ENCODE measurements at regions not wholly inside any gene's neighbourhood (a gene's known extent, or its start where the extent isn't known, plus 50 kb on each side); places are given as distances from the start of the nearest gene placed in this dataset.
"Not testable (repeated sequence)": the region's sequence is repeated elsewhere in the genome, so short reads cannot be mapped to it uniquely, and the experiment has no call there.

DNA sequence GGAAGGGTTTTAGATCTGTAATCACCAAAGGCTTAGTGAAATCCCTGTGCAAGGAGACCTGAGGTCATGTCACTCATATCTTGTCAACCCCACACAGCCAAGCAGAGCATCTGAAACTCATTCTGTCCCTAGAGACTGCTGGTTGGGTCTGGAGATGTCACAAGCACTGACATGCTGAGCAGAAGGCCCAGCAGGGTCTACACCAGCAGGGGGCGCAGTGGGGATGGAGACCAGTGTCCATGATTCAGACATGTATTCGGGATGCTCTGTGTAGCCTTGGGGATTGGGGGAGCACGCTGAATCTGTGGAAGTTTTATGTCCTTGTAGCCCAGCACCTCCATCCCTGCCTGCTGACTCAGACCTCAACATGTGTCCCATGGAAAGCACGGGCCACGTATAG is 1247.3 kb downstream of the RPIA start:
- DNase-seq (ENCODE audit: low read depth); H3K4me3 ChIP-seq (ENCODE audit: low read depth, low read length): not testable (repeated sequence)
- TF ChIP-seq, protein P1, sequence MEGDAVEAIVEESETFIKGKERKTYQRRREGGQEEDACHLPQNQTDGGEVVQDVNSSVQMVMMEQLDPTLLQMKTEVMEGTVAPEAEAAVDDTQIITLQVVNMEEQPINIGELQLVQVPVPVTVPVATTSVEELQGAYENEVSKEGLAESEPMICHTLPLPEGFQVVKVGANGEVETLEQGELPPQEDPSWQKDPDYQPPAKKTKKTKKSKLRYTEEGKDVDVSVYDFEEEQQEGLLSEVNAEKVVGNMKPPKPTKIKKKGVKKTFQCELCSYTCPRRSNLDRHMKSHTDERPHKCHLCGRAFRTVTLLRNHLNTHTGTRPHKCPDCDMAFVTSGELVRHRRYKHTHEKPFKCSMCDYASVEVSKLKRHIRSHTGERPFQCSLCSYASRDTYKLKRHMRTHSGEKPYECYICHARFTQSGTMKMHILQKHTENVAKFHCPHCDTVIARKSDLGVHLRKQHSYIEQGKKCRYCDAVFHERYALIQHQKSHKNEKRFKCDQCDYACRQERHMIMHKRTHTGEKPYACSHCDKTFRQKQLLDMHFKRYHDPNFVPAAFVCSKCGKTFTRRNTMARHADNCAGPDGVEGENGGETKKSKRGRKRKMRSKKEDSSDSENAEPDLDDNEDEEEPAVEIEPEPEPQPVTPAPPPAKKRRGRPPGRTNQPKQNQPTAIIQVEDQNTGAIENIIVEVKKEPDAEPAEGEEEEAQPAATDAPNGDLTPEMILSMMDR (IDR thresholded peaks at IDR 0.05; ENCODE audit: insufficient read depth, low read length) = peak; percentile 16

DNA sequence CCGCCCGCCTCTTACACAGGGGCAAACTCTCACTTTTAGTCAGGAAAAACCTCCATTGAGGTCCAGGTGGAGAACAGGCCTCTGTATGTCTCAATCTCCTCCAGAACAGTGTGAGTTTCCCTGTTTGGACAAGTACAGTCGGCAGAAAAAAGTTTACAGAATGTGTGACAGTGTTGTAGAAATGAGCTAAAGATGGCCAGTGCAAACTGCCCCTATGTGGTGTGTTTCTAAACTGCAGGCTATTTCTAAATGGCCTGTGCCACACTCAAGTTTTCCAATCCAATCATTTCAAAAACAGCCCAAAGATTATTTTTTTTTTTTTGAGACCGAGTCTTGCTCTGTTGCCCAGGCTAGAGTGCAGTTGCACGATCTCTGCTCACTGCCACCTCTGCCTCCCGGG is 1252.8 kb downstream of the RPIA start:
- not testable (repeated sequence) for DNase-seq (ENCODE audit: low read depth); H3K4me3 ChIP-seq (ENCODE audit: low read depth, low read length)

DNA sequence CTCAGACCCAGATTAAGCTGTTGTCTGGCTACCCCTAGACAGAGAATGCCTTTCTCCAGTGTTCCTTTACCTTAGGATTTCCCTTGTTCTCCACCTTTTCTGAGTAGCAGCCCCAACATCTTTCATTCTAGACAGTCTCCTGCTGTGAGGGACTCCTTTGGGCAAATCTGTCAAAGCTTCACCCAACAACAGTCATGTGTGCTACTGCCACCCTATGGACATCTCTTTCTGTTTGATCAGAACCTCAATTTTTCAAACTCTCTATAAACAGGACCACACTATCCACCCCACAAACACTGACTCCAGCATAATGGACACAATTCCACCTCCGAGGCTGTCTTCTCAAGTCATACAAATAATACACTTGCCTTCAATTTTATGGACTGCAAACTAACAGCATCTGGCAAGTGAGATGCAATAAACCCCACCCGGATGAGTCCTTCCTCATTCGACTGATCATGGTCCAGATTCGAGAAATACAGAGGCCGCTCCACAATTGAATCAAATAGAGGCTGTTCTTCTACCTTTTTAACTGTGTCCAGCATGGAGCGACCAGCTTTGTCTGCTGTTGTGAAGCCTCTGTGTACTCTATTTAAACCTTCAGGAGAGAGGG is 1253.6 kb downstream of the RPIA start:
- DNase-seq (ENCODE audit: low read depth); H3K4me3 ChIP-seq (ENCODE audit: low read depth, low read length): not testable (repeated sequence)

DNA sequence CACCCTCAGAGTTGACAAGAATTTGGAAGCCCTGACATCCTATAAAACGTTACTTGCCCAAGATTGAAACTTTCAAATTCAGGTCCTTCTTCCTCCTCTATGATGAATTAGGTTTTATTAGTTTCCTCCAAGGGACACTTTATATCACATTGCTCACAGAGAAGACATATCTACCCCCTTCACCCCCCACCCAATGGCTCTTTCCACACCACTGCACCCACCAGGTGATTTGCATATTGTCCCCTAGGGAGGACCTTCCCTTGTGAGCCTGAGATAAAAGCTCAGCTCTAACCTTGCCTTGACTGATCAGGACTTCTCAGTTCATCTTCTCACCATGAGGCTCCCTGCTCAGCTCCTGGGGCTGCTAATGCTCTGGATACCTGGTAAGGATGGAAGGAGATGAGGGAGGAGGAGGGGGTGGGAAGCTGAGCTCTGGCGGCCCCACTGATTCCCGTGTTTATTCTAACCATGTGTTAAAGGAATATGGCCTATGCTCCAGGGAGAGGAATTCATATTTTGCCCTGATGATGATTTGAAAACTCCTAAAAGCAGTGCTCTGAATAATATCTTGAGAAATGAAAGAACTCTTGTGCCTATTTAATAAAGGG is 1255.8 kb downstream of the RPIA start:
- H3K4me3 ChIP-seq (ENCODE audit: low read depth, low read length); DNase-seq (ENCODE audit: low read depth): not testable (repeated sequence)

DNA sequence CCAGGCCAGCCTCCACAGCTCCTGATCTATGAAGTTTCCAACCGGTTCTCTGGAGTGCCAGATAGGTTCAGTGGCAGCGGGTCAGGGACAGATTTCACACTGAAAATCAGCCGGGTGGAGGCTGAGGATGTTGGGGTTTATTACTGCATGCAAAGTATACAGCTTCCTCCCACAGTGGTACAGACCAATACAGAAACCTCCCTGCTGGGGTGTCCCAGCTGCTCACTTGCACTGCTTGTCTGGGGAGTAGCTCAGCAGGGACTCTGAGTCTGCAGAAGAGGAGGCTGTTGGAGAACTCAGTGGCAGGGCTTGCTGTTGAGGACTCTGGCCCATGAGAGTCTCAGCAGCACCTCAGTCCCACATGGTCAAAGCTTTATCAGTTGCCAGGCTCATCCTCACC is 1256.6 kb downstream of the RPIA start:
- H3K4me3 ChIP-seq (ENCODE audit: low read depth, low read length); DNase-seq (ENCODE audit: low read depth): not testable (repeated sequence)

DNA sequence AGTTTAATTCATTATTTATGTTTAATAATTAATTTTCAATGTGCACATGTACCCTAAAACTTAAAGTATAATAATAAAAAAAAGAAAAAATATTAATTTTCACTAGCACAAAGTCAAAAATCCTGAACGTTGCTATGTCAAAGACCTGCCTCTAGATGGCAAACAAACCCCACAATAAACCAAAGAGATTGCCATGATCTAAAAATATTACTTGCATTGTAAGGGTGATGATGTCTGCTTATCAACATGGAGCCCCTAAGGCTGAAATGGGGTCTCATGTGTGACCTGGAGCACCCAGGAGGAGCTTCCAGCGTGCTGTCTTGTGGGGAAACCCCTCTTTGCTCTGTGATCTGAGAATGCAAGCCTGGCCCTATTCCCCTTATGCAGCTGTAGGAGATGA is 1259.3 kb downstream of the RPIA start:
- not testable (repeated sequence) for DNase-seq (ENCODE audit: low read depth); H3K4me3 ChIP-seq (ENCODE audit: low read depth, low read length)

DNA sequence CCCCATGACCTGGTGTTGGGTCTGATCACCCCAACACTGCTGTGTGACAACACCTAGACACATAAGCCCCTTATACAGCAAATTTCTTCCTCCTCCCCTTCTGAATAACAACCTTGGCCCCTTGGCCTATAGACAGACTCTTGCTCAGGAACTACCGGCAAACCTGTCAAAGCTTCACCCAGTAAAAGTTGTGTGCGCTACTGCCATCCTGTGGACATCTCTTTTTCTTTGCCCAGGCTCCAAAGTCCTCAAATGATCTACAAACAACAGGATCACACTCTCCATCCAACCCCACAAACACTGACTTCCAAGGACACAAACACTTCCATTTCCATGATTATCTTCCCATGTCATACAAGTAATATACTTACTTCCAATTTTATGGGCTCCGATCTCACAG is 1265.8 kb downstream of the RPIA start:
- H3K4me3 ChIP-seq (ENCODE audit: low read depth, low read length) = not testable (repeated sequence)
- TF ChIP-seq, protein P1 (IDR thresholded peaks at IDR 0.05; ENCODE audit: insufficient read depth, low read length) = peak; percentile 12
- peak; percentile 7 for DNase-seq (ENCODE audit: low read depth)

DNA sequence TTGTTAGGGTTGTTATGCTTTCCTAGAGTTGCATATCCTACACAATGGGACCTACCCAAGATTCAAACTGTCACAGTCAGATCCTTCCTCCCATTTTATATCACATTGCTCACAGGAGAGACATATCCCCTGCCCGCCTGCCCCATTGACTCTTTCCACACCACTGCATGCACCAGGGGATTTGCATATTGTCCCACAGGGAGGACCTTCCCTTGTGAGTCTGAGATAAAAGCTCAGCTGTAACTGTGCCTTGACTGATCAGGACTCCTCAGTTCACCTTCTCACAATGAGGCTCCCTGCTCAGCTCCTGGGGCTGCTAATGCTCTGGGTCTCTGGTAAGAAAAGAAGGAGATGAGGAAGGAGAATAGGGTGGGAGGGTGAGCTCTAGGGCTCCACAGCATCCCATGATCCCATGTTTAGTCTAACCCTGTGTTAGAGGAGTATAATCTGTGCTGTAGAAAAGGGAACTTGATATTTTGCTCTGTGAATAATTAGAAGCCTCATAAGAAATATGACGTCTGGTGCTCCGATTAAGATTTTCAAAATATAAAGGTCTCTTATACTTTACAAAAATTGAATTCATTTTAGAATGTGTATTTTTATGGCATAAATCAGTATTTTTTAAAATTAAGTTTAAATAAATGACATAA is 1268.4 kb downstream of the RPIA start:
- not testable (repeated sequence) for DNase-seq (ENCODE audit: low read depth); H3K4me3 ChIP-seq (ENCODE audit: low read depth, low read length)

DNA sequence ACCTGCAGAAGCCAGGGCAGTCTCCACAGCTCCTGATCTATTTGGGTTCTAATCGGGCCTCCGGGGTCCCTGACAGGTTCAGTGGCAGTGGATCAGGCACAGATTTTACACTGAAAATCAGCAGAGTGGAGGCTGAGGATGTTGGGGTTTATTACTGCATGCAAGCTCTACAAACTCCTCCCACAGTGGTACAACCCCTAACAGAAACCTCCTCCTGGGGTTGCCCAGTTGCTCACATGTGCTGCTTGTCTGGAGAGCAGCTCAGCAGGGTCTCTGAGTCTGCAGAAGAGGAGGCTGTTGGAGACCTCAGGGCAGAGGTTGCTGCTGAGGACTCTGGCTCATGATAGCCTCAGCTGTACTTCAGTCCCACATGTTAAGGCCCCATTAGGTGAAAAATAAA is 1269.1 kb downstream of the RPIA start:
- DNase-seq (ENCODE audit: low read depth); H3K4me3 ChIP-seq (ENCODE audit: low read depth, low read length): not testable (repeated sequence)

DNA sequence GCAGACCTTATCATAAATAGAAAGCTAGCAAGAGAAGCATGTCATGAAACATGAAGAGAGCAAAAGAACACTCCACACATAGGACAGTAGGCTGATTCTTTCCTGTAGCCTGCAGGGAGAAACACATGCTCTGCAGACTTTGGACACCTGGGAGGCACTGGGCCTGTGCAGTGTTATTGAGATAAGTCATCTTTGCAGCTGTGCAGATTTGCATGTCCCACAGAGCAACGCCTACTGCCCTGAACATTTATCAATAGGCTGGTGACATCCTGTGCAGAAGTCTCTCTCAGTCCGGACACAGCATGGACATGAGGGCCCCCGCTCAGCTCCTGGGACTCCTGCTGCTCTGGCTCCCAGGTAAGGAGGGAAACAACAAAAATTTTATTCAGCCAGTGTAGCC is 1277.1 kb downstream of the RPIA start:
- not testable (repeated sequence) for H3K4me3 ChIP-seq (ENCODE audit: low read depth, low read length); DNase-seq (ENCODE audit: low read depth)

DNA sequence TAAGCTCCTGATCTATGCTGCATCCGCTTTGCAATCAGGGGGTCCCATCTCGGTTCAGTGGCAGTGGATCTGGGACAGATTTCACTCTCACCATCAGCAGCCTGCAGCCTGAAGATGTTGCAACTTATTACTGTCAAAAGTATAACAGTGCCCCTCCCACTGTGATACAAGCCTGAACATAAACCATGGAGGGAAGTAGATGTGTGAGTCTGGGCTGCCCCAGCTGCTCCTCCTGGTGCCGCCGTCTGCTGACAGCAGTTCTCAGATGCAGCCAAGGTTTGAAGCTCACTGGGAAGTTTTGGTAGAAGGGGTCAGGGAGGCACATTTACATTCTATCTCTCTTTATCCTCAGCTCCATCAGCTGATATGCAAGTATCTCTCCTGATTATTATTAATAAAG is 1277.7 kb downstream of the RPIA start:
- not testable (repeated sequence) for DNase-seq (ENCODE audit: low read depth); H3K4me3 ChIP-seq (ENCODE audit: low read depth, low read length)

DNA sequence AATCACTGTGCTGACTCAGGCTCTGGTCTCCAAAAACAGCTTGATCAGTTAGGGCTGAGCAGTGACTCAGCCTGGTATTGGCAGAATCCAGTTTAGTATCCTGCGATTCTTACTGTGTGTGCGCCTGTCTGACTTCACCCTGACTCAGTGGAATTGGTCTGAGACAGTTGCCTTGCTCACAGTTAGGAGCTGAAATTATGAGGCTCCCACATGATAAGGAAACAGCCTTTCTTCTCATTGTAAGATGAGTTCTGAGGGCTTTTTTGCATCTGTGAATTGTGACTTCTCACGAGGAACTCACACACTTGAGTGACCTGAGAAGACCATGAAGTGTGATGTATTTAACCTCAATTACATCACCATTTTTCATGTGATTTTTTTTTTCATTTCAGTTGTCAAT is 1282.4 kb downstream of the RPIA start:
- not testable (repeated sequence) for H3K4me3 ChIP-seq (ENCODE audit: low read depth, low read length)
- DNase-seq (ENCODE audit: low read depth) = peak; percentile 76

DNA sequence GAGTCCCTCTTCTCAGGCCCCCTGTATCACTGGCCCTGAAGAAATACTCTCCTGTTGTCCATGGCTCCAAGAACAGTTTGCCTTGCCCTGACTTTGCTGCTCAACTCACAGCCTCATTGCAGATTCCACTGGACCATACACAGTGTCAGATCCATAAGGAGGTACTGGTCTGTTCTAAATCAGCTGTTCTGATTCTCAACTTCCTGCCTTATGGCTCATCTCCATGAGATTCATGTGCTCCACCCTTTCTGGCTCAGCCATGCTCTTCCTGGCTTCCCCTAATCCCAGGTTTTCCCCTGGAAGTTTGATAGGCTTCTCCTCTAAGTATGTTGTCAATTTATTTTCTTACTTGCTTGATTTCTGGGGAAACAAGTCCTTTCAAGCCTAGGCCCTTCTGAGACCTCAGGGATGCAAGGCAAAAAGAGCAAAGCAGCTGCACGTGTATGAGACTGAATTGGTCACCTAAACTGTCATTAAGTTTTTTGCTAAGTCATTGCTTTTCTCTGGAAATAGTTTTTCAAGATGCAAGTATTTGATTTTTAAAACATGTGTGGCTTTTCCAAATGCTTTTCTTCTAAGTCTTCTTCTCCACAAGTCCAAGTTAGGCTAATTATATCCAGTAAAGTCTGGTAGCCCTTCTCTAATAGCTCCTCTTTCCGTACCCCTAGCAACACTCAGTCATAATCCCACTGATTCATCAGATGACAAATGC is 1288.5 kb downstream of the RPIA start:
- H3K4me3 ChIP-seq (ENCODE audit: low read depth, low read length) = not testable (repeated sequence)
- DNase-seq (ENCODE audit: low read depth) = peak; percentile 17

DNA sequence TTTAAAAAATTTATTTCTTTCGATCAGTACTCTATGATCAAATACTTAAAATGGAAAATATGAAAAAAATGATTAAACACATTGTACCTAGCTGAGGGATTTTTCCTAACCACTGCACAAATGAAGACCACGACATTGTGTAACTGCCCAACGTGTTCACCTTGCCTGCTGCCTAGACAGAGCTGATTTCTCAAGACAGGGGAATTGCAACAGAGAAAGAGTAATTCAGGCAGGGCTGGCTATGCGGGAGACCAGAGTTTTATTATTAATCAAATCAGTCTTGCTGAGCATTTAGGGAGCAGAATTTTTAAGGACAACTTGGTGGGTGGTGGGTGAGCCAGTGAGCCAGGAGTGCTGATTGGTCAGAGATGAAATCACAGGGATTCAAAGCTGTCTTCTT is 1290.8 kb downstream of the RPIA start:
- not testable (repeated sequence) for H3K4me3 ChIP-seq (ENCODE audit: low read depth, low read length); DNase-seq (ENCODE audit: low read depth)

DNA sequence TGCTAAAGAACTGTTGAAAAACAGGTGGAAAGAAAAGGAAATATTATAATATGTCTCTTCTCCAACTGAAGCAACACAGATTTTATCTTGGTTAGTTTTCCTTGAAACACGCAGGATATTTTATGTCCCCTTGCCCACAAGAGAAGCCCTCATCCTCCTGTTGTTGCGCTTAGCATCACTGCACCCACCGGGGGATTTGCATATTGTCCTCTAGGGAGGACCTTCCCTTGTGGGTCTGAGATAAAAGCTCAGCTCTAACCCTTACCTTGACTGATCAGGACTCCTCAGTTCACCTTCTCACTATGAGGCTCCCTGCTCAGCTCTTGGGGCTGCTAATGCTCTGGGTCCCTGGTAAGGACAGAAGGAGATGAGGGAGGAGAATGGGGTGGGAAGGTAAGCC is 1294.2 kb downstream of the RPIA start:
- not testable (repeated sequence) for H3K4me3 ChIP-seq (ENCODE audit: low read depth, low read length); DNase-seq (ENCODE audit: low read depth)

DNA sequence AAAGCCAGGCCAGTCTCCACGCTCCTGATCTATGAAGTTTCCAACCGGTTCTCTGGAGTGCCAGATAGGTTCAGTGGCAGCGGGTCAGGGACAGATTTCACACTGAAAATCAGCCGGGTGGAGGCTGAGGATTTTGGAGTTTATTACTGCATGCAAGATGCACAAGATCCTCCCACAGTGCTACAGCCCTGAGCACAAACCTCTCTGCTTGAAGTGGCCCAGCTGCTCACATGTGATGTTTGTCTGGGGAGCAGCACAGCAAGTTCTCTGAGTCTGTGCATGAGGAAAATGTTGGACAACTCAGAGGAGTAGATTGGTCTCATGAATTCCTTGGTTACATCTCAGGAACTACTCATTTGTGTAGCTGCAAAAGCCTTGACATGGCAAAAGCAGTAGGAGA is 1295.1 kb downstream of the RPIA start:
- not testable (repeated sequence) for DNase-seq (ENCODE audit: low read depth); H3K4me3 ChIP-seq (ENCODE audit: low read depth, low read length)

DNA sequence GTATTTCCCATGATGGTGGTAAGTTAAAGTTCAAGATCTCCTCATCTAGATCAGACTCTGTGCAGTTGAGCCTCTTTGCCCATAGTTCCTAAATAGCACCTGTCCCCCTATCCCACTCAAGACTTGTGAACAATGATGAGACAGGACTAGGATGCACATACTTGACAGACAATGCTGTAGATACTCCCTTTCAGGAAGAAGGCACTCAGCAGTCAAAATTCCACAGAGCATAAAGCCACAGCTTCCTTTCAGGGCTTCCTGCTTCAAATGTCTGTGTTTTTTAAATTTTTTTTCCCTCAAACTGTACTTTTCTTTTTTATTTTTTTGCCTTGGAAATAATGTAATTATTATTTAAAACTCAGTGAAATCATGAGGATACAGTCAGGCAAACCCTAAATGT is 1305.3 kb downstream of the RPIA start:
- DNase-seq (ENCODE audit: low read depth); H3K4me3 ChIP-seq (ENCODE audit: low read depth, low read length): not testable (repeated sequence)
